A673 (cell line): ENCODE measurements at regions not wholly inside any gene's neighbourhood (a gene's known extent, or its start where the extent isn't known, plus 50 kb on each side); places are given as distances from the start of the nearest gene placed in this dataset.

ENCODE experiments used
- BruUV-seq: library from RNA; stranded (reverse); fragments of 400-500 nt; replicated peaks from 2 replicates; lab custom pipeline; 2021; lab: Mats Ljungman, UMichigan
- CTCF ChIA-PET: fragments of 300-600 bp; sonication (Branson Sonifier 250); formaldehyde crosslinking; loops from one replicate; lab custom pipeline; 2022; ENCODE audit warnings: antibody characterized with exemption; lab: Charles Lee
- POLR2A ChIA-PET: fragments of 300-600 bp; sonication (Branson Sonifier 250); formaldehyde crosslinking; loops from one replicate; lab custom pipeline; 2022; ENCODE audit warnings: antibody characterized with exemption; ENCODE audit not compliant: low non-redundant PET; lab: Charles Lee
- DNase-seq: peaks from one replicate; pipeline ENCODE4 v3.0.0-alpha.2; 2015; ENCODE audit warnings: low spot score
- H3K27ac ChIP-seq: fragments of 200-600 bp; sonication (generic); 2 replicates; pipeline ENCODE4 v1.5.1; 2016; ENCODE audit warnings: mixed run types, low read depth, mild to moderate bottlenecking, mixed read lengths, antibody characterized with exemption, low read length; ENCODE audit not compliant: poor library complexity, severe bottlenecking
- H3K27me3 ChIP-seq: fragments of 200-600 bp; sonication (generic); replicated peaks from 2 replicates; pipeline ENCODE4 v1.6.1; 2017; ENCODE audit warnings: mixed run types, low read depth, mild to moderate bottlenecking, mixed read lengths, antibody characterized with exemption, low read length; ENCODE audit not compliant: insufficient read depth, poor library complexity
- H3K36me3 ChIP-seq: fragments of 200-600 bp; sonication (generic); 2 replicates; pipeline ENCODE4 v1.6.1; 2016; ENCODE audit warnings: mixed run types, mild to moderate bottlenecking, mixed read lengths, antibody characterized with exemption, low read length; ENCODE audit not compliant: insufficient read depth, poor library complexity, severe bottlenecking
- H3K4me1 ChIP-seq: fragments of 200-600 bp; sonication (generic); 2 replicates; pipeline ENCODE4 v1.6.1; 2017; ENCODE audit warnings: mixed run types, mild to moderate bottlenecking, mixed read lengths, antibody characterized with exemption, low read length; ENCODE audit not compliant: insufficient read depth, poor library complexity, severe bottlenecking
- H3K4me3 ChIP-seq: fragments of 200-600 bp; sonication (generic); 2 replicates; pipeline ENCODE4 v1.5.1; 2016; ENCODE audit warnings: low read depth, mixed run types, mild to moderate bottlenecking, mixed read lengths, low read length; ENCODE audit not compliant: poor library complexity, severe bottlenecking
- H3K9me3 ChIP-seq: fragments of 200-600 bp; sonication (generic); 2 replicates; pipeline ENCODE4 v1.6.1; 2016; ENCODE audit warnings: mixed run types, low read depth, mild to moderate bottlenecking, mixed read lengths, antibody characterized with exemption, low read length; ENCODE audit not compliant: poor library complexity, severe bottlenecking
- CTCF ChIP-seq: fragments of 300-800, 200-600 bp; sonication (generic); conservative IDR thresholded peaks from 2 replicates; pipeline ENCODE4 v1.5.1; 2017; ENCODE audit warnings: low read depth, mild to moderate bottlenecking, antibody characterized with exemption, low read length, moderate library complexity, mixed read lengths
- EZH2 ChIP-seq: fragments of 200-600 bp; sonication (generic); IDR thresholded peaks from 2 replicates; pipeline ENCODE4 v1.6.1; 2017; ENCODE audit warnings: borderline replicate concordance, low read depth, mild to moderate bottlenecking, mixed read lengths, antibody characterized with exemption, low read length; ENCODE audit not compliant: poor library complexity, severe bottlenecking
- intact Hi-C: fragments of 100-400 bp; cut with micrococcal nuclease; formaldehyde crosslinking; loops from one replicate; pipeline ENCODE4 v1.10.0; 2022; ENCODE audit not compliant: unreplicated experiment

- Histone ChIP-seq H3K27me3 (no peaks in the 10 kb centered on the region), H3K4me3 (no peak overlapping the region), H3K4me1 (peaks cover 21% of the 10 kb centered on the region), H3K27ac (no peak overlapping the region), H3K36me3 (no peaks in the 10 kb centered on the region), H3K9me3 (no peaks in the 10 kb centered on the region)
- ChIA-PET POLR2A (no interaction called here), CTCF (no interaction called here)
- intact Hi-C loops: no loop called here
- no TSS peak for BruUV-seq
- no peak for TF ChIP-seq EZH2
- DNase-seq: no peak
Measured at GRCh38 chr2:67067656-67068055, 329.5 kb upstream of the ETAA1 start.

GRCh38 chr2:67070826-67071225 is 326.3 kb upstream of the ETAA1 start:
- CTCF ChIA-PET: no interaction called here
- Histone ChIP-seq H3K4me1 (no peaks in the 10 kb centered on the region), H3K36me3 (no peaks in the 10 kb centered on the region), H3K9me3 (no peaks in the 10 kb centered on the region), H3K27ac (no peak overlapping the region), H3K27me3 (no peaks in the 10 kb centered on the region), H3K4me3 (no peak overlapping the region)
- POLR2A ChIA-PET: no interaction called here
- no TSS peak for BruUV-seq
- intact Hi-C loops: no loop called here
- no peak for TF ChIP-seq CTCF
- TF ChIP-seq EZH2: no peak
- no peak for DNase-seq

GRCh38 chr2:67075056-67075455 is 322.1 kb upstream of the ETAA1 start:
- no peaks in the 10 kb centered on the region for H3K27me3 ChIP-seq
- ChIA-PET CTCF (no interaction called here), POLR2A (no interaction called here)
- no peaks in the 10 kb centered on the region for H3K36me3 ChIP-seq
- DNase-seq: no peak
- H3K27ac ChIP-seq: no peak overlapping the region
- intact Hi-C loops: no loop called here
- TF ChIP-seq EZH2: no peak
- no peak for TF ChIP-seq CTCF
- H3K4me3 ChIP-seq: no peak overlapping the region
- no peaks in the 10 kb centered on the region for H3K4me1 ChIP-seq
- no TSS peak for BruUV-seq
- no peaks in the 10 kb centered on the region for H3K9me3 ChIP-seq

- H3K9me3 ChIP-seq: peaks cover 4% of the 10 kb centered on the region
- no TSS peak for BruUV-seq
- POLR2A ChIA-PET: no interaction called here
- no peak overlapping the region for H3K27ac ChIP-seq
- CTCF ChIA-PET: no interaction called here
- no peak overlapping the region for H3K4me3 ChIP-seq
- H3K36me3 ChIP-seq: no peaks in the 10 kb centered on the region
- H3K27me3 ChIP-seq: no peaks in the 10 kb centered on the region
- H3K4me1 ChIP-seq: no peaks in the 10 kb centered on the region
- intact Hi-C loops: no loop called here
- TF ChIP-seq EZH2 (no peak), CTCF (no peak)
- DNase-seq: no peak
Measured at GRCh38 chr2:67075530-67076238, 321.4 kb upstream of the ETAA1 start.
